ENCODE measurements at regions not wholly inside any gene's neighbourhood (a gene's known extent, or its start where the extent isn't known, plus 50 kb on each side); places are given as distances from the start of the nearest gene placed in this dataset.

DNA sequence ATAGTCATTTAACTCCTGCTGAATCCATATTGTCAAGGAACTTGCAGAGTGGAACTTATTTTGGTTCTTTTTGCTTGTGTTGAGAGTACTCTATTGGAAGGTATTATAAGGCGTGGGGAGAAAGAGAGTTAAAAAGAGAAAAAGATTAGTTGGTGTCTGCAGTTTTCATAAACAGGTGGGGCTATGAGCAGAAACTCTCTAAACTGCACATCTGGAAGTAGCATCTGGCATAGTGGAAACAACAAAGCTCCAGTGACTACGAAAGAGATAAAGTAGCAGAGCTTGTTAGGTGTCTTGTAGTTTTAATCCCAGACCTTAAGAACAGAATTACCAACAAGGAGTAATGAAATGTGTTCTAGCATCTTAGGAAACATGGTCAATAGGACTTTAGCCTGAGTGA, 148.8 kb upstream of the SGO1 start:
- TF ChIP-seq, protein P1, sequence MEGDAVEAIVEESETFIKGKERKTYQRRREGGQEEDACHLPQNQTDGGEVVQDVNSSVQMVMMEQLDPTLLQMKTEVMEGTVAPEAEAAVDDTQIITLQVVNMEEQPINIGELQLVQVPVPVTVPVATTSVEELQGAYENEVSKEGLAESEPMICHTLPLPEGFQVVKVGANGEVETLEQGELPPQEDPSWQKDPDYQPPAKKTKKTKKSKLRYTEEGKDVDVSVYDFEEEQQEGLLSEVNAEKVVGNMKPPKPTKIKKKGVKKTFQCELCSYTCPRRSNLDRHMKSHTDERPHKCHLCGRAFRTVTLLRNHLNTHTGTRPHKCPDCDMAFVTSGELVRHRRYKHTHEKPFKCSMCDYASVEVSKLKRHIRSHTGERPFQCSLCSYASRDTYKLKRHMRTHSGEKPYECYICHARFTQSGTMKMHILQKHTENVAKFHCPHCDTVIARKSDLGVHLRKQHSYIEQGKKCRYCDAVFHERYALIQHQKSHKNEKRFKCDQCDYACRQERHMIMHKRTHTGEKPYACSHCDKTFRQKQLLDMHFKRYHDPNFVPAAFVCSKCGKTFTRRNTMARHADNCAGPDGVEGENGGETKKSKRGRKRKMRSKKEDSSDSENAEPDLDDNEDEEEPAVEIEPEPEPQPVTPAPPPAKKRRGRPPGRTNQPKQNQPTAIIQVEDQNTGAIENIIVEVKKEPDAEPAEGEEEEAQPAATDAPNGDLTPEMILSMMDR (IDR thresholded peaks at IDR 0.05; ENCODE audit: insufficient read depth, low read depth, low read length, missing control alignments), result no peak
- H3K4me3 ChIP-seq (ENCODE audit: low read length), result no peak overlapping the region
- DNase-seq (ENCODE audit: low read depth), result no peak

DNA sequence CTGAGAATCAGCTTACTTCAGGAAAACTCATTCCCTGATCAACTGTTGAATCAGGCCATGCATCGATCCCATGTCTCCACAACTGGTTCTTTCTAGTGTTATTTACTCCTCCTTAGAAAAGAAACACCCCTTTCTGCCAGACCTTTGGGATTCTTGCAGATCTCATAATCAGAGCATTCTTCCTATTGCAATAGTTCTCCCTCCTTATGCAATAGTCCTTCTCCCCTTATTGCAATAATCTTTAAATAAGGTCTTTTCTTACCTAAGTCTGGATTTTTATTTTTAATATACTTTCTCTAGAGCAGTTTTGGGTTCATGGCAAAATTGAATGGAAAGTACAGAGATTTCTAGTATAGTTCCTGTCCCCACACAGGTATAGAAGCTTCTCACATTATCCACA, 141.9 kb upstream of the SGO1 start:
- H3K4me3 ChIP-seq (ENCODE audit: low read length), result no peak overlapping the region
- DNase-seq (ENCODE audit: low read depth), result no peak
- TF ChIP-seq, protein P1 (IDR thresholded peaks at IDR 0.05; ENCODE audit: insufficient read depth, low read depth, low read length, missing control alignments), result no peak

DNA sequence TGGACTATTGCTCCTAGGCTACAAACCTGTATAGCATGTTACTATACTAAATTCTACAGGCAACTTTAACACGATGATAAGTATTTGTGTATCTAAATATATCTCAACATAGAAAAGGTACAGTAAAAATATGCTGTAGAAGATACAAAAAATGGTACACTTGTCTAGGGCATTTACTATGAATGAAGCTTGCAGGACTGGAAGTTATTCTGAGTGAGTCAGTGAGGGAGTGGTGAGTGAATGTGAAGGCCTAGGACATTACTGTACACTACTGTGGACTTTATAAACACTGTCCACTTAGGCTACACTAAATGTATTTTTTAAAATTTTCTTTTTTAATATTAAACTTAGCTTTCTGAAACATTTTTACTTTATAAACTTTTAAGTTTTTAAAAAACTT, 140.5 kb upstream of the SGO1 start:
- no peak overlapping the region for H3K4me3 ChIP-seq (ENCODE audit: low read length)
- TF ChIP-seq, protein P1 (IDR thresholded peaks at IDR 0.05; ENCODE audit: insufficient read depth, low read depth, low read length, missing control alignments), result no peak
- DNase-seq (ENCODE audit: low read depth), result peak; percentile 51

GRCh38 chr3:20325563-20325962, 139.6 kb upstream of the SGO1 start:
- no peak overlapping the region for H3K4me3 ChIP-seq (ENCODE audit: low read length)
- TF ChIP-seq, protein P1 (IDR thresholded peaks at IDR 0.05; ENCODE audit: insufficient read depth, low read depth, low read length, missing control alignments), result no peak
- DNase-seq (ENCODE audit: low read depth), result no peak

GRCh38 chr3:20324664-20325478, 138.9 kb upstream of the SGO1 start:
- H3K4me3 ChIP-seq (ENCODE audit: low read length), result no peak overlapping the region
- TF ChIP-seq, protein P1 (IDR thresholded peaks at IDR 0.05; ENCODE audit: insufficient read depth, low read depth, low read length, missing control alignments), result no peak
- DNase-seq (ENCODE audit: low read depth), result no peak

- TF ChIP-seq, protein P1 (IDR thresholded peaks at IDR 0.05; ENCODE audit: insufficient read depth, low read depth, low read length, missing control alignments), result no peak
Measured at GRCh38 chr3:20323307-20323927, 137.4 kb upstream of the SGO1 start.

More at GRCh38 chr3:20323307-20323927, 137.4 kb upstream of the SGO1 start:
- H3K4me3 ChIP-seq (ENCODE audit: low read length), result no peak overlapping the region
- DNase-seq (ENCODE audit: low read depth), result no peak

All from epithelial cell of esophagus (primary cell).